ENCODE measurements at regions not wholly inside any gene's neighbourhood (a gene's known extent, or its start where the extent isn't known, plus 50 kb on each side); places are given as distances from the start of the nearest gene placed in this dataset.

- TF ChIP-seq CTCF (IDR thresholded peaks at IDR 0.05) (no peak), POLR2A (IDR thresholded peaks at IDR 0.05) (no peak), POLR2AphosphoS5 (IDR thresholded peaks at IDR 0.05) (no peak), EP300 (IDR thresholded peaks at IDR 0.05) (no peak)
Measured at GRCh38 chr3:157958457-157958856, 147.8 kb downstream of the SHOX2 start.

All from gastroesophageal sphincter (tissue), 3 donors.